IMR-90 (cell line): ENCODE measurements at regions not wholly inside any gene's neighbourhood (a gene's known extent, or its start where the extent isn't known, plus 50 kb on each side); places are given as distances from the start of the nearest gene placed in this dataset.

ENCODE experiments used
- ATAC-seq: fragments of 200-7000 bp; cut with Tn5 transposase; 2 replicates; pipeline ENCODE4 v1.9.1; 2020; ENCODE audit warnings: low read depth, mild to moderate bottlenecking, moderate library complexity
- BruUV-seq: library from RNA; stranded (reverse); fragments of 400-500 nt; replicated peaks from 2 replicates; lab custom pipeline; 2021; lab: Mats Ljungman, UMichigan
- CTCF ChIA-PET: fragments of 300-600 bp; formaldehyde crosslinking; extraction: SDS; loops from one replicate; lab custom pipeline; 2021; ENCODE audit warnings: antibody characterized with exemption; lab: Yijun Ruan, JAX
- POLR2A ChIA-PET: fragments of 300-600 bp; sonication (Branson Sonifier 250); formaldehyde crosslinking; loops from one replicate; lab custom pipeline; 2022; ENCODE audit warnings: antibody characterized with exemption; ENCODE audit not compliant: unreplicated experiment; lab: Charles Lee
- DNase-seq: peaks from one replicate; pipeline ENCODE4 v3.0.0; 2013
- H2AFZ ChIP-seq: replicated peaks from 2 replicates; pipeline ENCODE3; 2013; ENCODE audit warnings: low read length, mild to moderate bottlenecking; ENCODE audit not compliant: poor library complexity
- H2AK5ac ChIP-seq: 2 replicates; pipeline ENCODE4 v1.6.1; 2013; ENCODE audit warnings: low read depth, low read length, inconsistent platforms
- H2AK9ac ChIP-seq: replicated peaks from 2 replicates; pipeline ENCODE3; 2013; ENCODE audit warnings: mild to moderate bottlenecking, low read depth, low read length, moderate library complexity; ENCODE audit not compliant: poor library complexity
- H2BK120ac ChIP-seq: 2 replicates; pipeline ENCODE4 v1.6.1; 2013; ENCODE audit warnings: low read depth, low read length, inconsistent platforms
- H2BK15ac ChIP-seq: 3 replicates; pipeline ENCODE4 v1.6.1; 2013; ENCODE audit warnings: low read depth, low read length, inconsistent platforms
- H2BK20ac ChIP-seq: 2 replicates; pipeline ENCODE4 v1.6.1; 2013; ENCODE audit warnings: low read depth, mild to moderate bottlenecking, inconsistent platforms, low read length, moderate library complexity
- H2BK5ac ChIP-seq: 2 replicates; pipeline ENCODE4 v1.6.1; 2013; ENCODE audit warnings: mild to moderate bottlenecking, low read depth, low read length, inconsistent platforms; ENCODE audit not compliant: poor library complexity, severe bottlenecking
- H3K14ac ChIP-seq: replicated peaks from 2 replicates; pipeline ENCODE4 v1.6.1; 2013; ENCODE audit warnings: low read depth, low read length, inconsistent platforms
- H3K18ac ChIP-seq: 2 replicates; pipeline ENCODE4 v1.6.1; 2013; ENCODE audit warnings: low read depth, low read length, control low read depth
- H3K23ac ChIP-seq: 2 replicates; pipeline ENCODE4 v1.6.1; 2013; ENCODE audit warnings: low read depth, low read length, inconsistent platforms
- H3K27ac ChIP-seq: 2 replicates; pipeline ENCODE4 v1.5.1; 2013; ENCODE audit warnings: mild to moderate bottlenecking, control low read depth, low read length; ENCODE audit not compliant: insufficient read depth
- H3K27me3 ChIP-seq: 2 replicates; pipeline ENCODE4 v1.6.1; 2013; ENCODE audit warnings: low read length; ENCODE audit not compliant: control insufficient read depth, insufficient read depth
- H3K36me3 ChIP-seq: 2 replicates; pipeline ENCODE4 v1.6.1; 2013; ENCODE audit warnings: low read length, mixed read lengths; ENCODE audit not compliant: control insufficient read depth, insufficient read depth
- H3K4ac ChIP-seq: 2 replicates; pipeline ENCODE4 v1.6.1; 2013; ENCODE audit warnings: low read depth, low read length, inconsistent platforms
- H3K4me1 ChIP-seq: 2 replicates; pipeline ENCODE4 v1.6.1; 2013; ENCODE audit warnings: low read length, mixed read lengths; ENCODE audit not compliant: control insufficient read depth, insufficient read depth
- H3K4me2 ChIP-seq: 2 replicates; pipeline ENCODE4 v1.6.1; 2013; ENCODE audit warnings: low read depth, mild to moderate bottlenecking, control low read depth, low read length, moderate library complexity
- H3K4me3 ChIP-seq: 2 replicates; pipeline ENCODE4 v1.5.1; 2013; ENCODE audit warnings: low read depth, mild to moderate bottlenecking, control low read depth, low read length, moderate library complexity; ENCODE audit not compliant: insufficient read depth
- H3K56ac ChIP-seq: 2 replicates; pipeline ENCODE4 v1.6.1; 2013; ENCODE audit warnings: low read length, inconsistent platforms; ENCODE audit not compliant: insufficient read depth; ENCODE audit errors: extremely low read depth
- H3K79me1 ChIP-seq, 2 experiments: 2 replicates each; pipeline ENCODE4 v1.6.1; 2013; ENCODE audit warnings: low read length in 2 of 2, inconsistent platforms in 1 of 2, low read depth in 1 of 2
- H3K9ac ChIP-seq: 2 replicates; pipeline ENCODE4 v1.6.1; 2013; ENCODE audit warnings: low read depth, low read length, control low read depth
- H3K9me1 ChIP-seq: 2 replicates; pipeline ENCODE4 v1.6.1; 2013; ENCODE audit warnings: low read length, inconsistent platforms; ENCODE audit not compliant: insufficient read depth
- H3K9me3 ChIP-seq: 2 replicates; pipeline ENCODE4 v1.6.1; 2013; ENCODE audit warnings: low read length; ENCODE audit not compliant: control insufficient read depth, insufficient read depth
- H4K20me1 ChIP-seq: 2 replicates; pipeline ENCODE4 v1.6.1; 2013; ENCODE audit warnings: low read length, inconsistent platforms; ENCODE audit not compliant: insufficient read depth
- H4K5ac ChIP-seq: 2 replicates; pipeline ENCODE4 v1.6.1; 2013; ENCODE audit warnings: mild to moderate bottlenecking, low read depth, low read length, control low read depth
- H4K8ac ChIP-seq, 2 experiments: 2 replicates each; pipeline ENCODE4 v1.6.1; 2013; ENCODE audit warnings: low read depth in 2 of 2, low read length in 2 of 2, control low read depth in 1 of 2, inconsistent platforms in 1 of 2
- H4K91ac ChIP-seq: 2 replicates; pipeline ENCODE4 v1.6.1; 2013; ENCODE audit warnings: low read depth, low read length, inconsistent platforms; ENCODE audit not compliant: insufficient read depth
- BHLHE40 ChIP-seq: fragments of 150-350 bp; IDR thresholded peaks from 2 replicates; pipeline ENCODE4 v1.6.1; 2016; ENCODE audit warnings: mild to moderate bottlenecking, low read depth, low read length
- CEBPB ChIP-seq: IDR thresholded peaks from 2 replicates; pipeline ENCODE4 v1.6.1; 2012; ENCODE audit warnings: low read depth, low read length, improper control_type of control experiment
- MAZ ChIP-seq: IDR thresholded peaks from 2 replicates; pipeline ENCODE4 v1.6.1; 2012; ENCODE audit warnings: low read depth, mild to moderate bottlenecking, low read length, improper control_type of control experiment, moderate library complexity, borderline replicate concordance
- NFE2L2 ChIP-seq: fragments of 150-350 bp; IDR thresholded peaks from 2 replicates; pipeline ENCODE4 v1.6.1; 2016; ENCODE audit warnings: low read depth, mild to moderate bottlenecking, low read length
- POLR2A ChIP-seq: IDR thresholded peaks from 2 replicates; pipeline ENCODE4 v1.6.1; 2012; ENCODE audit warnings: mild to moderate bottlenecking, low read depth, low read length
- RAD21 ChIP-seq: IDR thresholded peaks from 2 replicates; pipeline ENCODE4 v1.6.1; 2012; ENCODE audit warnings: low read length, improper control_type of control experiment
- RCOR1 ChIP-seq: IDR thresholded peaks from 2 replicates; pipeline ENCODE4 v1.6.1; 2012; ENCODE audit warnings: mild to moderate bottlenecking, low read length, improper control_type of control experiment; ENCODE audit not compliant: insufficient replicate concordance
- RFX5 ChIP-seq: IDR thresholded peaks from 2 replicates; pipeline ENCODE4 v1.8.0; 2012; ENCODE audit warnings: low read depth, mild to moderate bottlenecking, low read length, moderate library complexity
- WGBS, 2 experiments: methylation state at CpG; one replicate each; pipeline versions ENCODE4 v1.1.5 to v1.1.7; 2013; ENCODE audit warnings: missing lambda C conversion rate in 2 of 2; ENCODE audit not compliant: insufficient read length in 1 of 2; ENCODE audit errors: extremely low coverage in 2 of 2; 5-methylcytosine and 5-hydroxymethylcytosine counted together
- dilution Hi-C: fragments of 300-500 bp; cut with HindIII; formaldehyde crosslinking; loops from one replicate; pipeline ENCODE4 v1.14.3; 2018; ENCODE audit warnings: low sequenced_read_pairs; ENCODE audit not compliant: unreplicated experiment
- in situ Hi-C: fragments of 300-500 bp; cut with MboI; formaldehyde crosslinking; loops from 3 replicates; pipeline ENCODE4 v1.14.3; 2019; ENCODE audit warnings: low sequenced_read_pairs, inconsistent platforms, mixed read lengths
- intact Hi-C: fragments of 100-400 bp; cut with micrococcal nuclease; formaldehyde crosslinking; loops from 2 replicates; pipeline ENCODE4 v1.10.0; 2022

GRCh38 chr16:52729731-52730130 is 182.8 kb upstream of the TOX3 start:
- Histone ChIP-seq H2AK5ac (no peak overlapping the region), H3K27me3 (no peaks in the 10 kb centered on the region), H3K56ac (no peak overlapping the region), H2AK9ac (no peak overlapping the region), H3K36me3 (no peaks in the 10 kb centered on the region), H3K9me1 (no peaks in the 10 kb centered on the region), H3K4me1 (no peaks in the 10 kb centered on the region), H4K91ac (no peak overlapping the region), H2AFZ (no peak overlapping the region), H4K8ac (no peak overlapping the region), H3K14ac (no peak overlapping the region), H3K23ac (no peak overlapping the region), H2BK20ac (no peak overlapping the region), H4K20me1 (no peaks in the 10 kb centered on the region), H2BK15ac (no peak overlapping the region), H3K18ac (no peak overlapping the region), H4K5ac (no peak overlapping the region), H2BK5ac (no peak overlapping the region), H3K9me3 (peaks cover 13% of the 10 kb centered on the region), H3K27ac (no peak overlapping the region), H3K4me2 (no peak overlapping the region), H3K9ac (no peak overlapping the region), H3K4me3 (no peak overlapping the region), H3K79me1 (no peaks in the 10 kb centered on the region), H2BK120ac (no peak overlapping the region), H3K4ac (no peak overlapping the region)
- dilution Hi-C loops, result no loop called here
- ChIA-PET POLR2A (no interaction called here), CTCF (no interaction called here)
- BruUV-seq, result no TSS peak
- in situ Hi-C loops, result no loop called here
- ATAC-seq, result no peak
- no peak for DNase-seq
- WGBS, 2 experiments, result 0% methylated on average over 1 of the region's 7 CpGs; no CpG with 5 or more reads in 1 of the 2 experiments
- intact Hi-C loops, result no loop called here
- TF ChIP-seq POLR2A (no peak), RAD21 (no peak), CEBPB (no peak), MAZ (no peak), RCOR1 (no peak), NFE2L2 (no peak), BHLHE40 (no peak), RFX5 (no peak)
